ELR (cell line): ENCODE measurements at regions not wholly inside any gene's neighbourhood (a gene's known extent, or its start where the extent isn't known, plus 50 kb on each side); places are given as distances from the start of the nearest gene placed in this dataset.
A peak's percentile ranks its signal among the peaks of the same experiment; 100 is the strongest.
"Not testable (repeated sequence)": the region's sequence is repeated elsewhere in the genome, so short reads cannot be mapped to it uniquely, and the experiment has no call there.

Source experiments
- DNase-seq: peaks from one replicate; pipeline ENCODE4 v3.0.0-alpha.2; 2015; ENCODE audit warnings: low read depth

DNA sequence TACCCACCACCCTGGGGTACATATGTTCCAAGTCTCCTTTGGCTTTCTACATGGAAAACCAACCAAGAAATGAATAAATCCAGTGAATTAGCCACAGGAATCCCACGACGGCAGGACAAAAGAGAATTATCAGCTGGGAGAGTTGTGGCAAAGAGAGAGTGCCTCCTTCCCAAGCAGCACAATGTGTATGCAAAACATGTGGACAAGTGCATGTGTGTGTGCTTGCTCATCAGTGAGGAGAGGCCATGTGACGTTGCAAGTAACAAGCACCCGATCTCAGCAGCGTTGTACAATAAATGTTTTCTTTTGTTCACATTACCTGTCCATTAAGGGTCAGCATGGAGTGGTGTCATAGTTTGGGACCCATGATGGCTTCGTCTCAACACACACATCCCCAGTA, 50.0 kb upstream of the EMX2 start:
- DNase-seq, result no peak

DNA sequence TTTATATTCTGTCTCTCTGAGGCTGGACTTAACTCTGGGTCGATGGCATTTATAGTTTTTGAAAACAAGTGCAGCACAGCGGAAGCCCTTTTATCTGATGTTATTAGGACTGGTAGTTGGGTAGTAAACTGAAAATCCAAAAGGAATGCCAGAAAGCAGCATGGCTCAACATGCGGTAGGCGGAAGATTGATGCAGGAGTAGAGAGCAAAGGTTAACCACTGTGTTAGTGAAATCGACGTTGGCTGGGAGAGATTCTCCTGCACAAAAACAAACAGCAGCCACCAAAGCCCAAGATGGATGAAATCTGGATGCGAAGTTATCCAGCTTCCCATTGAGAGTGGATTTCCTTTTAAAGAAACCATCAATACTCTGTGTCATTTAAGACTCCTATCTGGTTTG, 54.5 kb upstream of the EMX2 start:
- no peak for DNase-seq

DNA sequence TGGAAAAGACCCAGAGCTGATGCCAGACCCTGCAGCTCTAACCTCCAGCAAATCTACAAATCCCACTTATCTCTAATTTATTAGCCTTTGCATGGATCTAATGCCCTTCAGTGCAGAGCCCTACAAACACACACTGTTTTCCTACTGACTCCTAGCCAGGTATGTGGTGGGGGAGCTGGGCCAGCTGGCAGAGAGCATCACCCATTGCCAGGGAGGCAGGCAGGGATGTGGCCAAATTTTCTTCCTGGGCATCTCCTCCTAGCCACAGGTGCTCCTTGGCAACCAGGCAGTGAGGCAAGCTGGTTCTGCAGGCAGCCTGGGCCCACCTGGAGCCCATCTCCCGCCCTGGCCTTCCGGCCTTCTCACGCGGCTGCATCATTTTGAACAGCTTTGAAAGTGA, 55.9 kb upstream of the EMX2 start:
- no peak for DNase-seq

DNA sequence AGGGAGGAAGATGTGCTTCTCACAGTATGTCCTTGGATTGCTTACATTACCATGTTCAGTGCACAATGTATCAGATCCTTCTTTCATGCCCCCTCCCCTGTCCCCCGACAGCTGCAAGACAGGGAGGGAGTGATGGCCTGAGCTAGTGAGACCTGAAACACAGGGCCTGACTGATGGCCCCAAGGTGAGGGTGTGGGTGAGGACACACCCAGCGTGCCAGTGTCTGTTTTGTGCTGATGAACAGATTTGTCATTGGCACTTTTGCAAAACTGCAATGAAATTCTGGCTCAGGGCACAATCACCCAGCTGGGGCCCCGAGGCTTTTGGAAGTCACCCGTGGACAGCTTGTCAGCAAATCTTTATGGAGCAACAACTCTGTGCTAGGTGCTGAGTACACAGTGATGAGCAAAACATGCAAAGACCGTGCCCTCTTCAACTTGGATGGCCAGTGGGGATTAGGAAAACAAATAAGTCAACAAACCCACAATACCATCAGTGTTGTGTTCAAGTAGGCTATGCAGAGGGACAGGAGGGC, 59.4 kb upstream of the EMX2 start:
- no peak for DNase-seq

DNA sequence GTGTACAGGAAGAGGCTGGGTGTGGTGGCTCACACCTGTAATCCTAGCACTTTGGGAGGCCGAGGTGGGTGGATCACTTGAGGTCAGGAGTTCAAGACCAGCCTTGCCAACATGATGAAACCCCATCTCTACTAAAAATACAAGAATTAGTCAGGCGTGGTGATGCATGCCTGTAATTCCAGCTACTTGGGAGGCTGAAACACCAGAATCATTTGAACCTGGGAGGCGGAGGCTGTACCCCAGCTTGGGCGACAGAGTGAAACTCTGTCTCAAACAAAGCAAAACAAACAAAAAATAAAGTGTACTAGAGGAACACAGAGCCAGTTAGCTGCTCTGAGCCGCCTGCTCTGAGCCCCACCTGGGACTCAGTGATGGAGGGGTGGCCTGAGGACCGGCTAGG, 61.5 kb upstream of the EMX2 start:
- DNase-seq, result not testable (repeated sequence)

DNA sequence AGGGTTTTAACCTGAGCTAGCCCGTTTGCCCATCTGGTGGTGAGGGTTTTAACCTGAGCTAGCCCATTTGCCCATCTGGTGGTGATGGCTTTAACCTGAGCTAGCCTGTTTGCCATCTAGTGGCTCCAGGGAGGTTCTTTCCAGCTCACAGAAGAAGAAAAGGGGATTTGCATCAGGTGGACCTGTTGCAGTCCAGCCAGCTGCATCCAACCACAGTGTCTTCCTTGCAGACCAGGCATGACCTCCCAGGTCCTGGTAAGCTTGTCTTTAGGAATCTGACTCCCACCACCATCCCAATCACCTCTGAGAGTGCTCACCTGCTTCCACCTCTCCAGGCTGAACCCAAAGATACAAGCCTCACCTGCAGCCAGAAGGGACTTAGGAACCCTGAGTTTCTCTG, 62.4 kb upstream of the EMX2 start:
- DNase-seq, result no peak

DNA sequence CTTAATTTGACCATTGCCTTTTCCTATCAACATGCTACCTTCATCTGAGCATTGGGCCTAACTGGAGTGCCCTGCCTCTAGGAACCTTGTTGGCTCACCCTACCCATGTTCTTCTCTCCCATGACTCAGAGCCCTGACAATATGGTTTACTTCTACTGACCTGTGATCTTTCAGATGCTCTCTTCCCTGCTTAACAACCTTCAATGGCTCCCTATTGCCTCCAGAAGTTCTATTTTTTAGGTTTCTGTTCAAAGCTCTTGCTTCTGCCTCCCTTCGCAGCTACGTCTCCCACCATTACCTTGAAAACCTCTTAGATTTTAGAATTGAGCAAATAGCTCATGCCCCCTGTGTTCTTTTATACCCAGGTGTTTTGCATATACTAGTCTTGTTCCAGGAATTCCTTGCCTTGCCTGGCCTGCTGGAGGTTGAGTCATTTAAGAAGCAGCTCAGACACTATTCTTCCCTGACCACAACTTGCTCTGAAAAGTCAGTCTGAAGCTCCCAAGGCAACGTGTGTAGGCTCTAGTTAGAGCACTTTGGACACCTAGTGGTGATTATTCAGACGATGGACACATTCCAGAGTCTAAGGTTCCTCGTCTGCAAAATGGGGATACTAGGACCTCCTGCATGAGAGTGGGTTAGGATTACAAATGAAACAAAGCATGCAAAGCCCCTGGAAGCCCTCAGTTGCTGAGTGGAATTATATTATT, 64.4 kb upstream of the EMX2 start:
- DNase-seq, result peak; percentile 88

DNA sequence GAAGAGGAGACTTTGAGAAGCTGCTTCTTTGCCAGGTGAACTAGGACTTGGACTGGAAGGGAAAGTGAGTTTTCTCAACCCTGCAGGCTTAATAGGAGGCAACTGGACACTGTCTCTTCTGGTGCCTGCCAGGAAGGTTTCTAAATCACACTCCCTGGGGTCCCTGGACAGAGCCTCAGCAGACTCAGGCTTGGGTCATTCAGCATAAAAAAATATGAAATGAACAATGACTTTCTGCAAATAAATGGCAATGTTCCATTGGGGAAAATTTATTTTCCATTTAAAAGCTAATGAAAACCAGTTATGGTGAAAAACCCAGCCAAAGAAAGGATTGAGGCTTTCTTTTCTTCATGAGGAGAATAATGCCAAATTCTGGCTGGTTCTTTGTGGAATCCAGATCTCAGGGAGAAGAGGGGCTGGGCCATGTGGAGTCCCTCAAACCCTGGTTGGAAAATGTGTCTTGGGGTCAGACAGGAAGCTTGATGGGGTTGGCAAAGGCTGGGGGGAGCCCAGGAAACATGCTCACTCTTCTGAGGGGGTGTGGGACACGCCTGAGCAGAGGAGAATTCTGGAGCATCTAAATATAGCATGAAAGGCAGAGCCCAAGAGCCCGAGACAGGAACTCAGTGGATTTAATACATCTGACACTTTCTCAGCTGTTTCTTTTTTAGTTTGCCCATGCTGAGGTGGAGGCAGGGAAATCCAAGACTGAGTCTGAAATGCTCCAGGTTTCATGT, 65.2 kb upstream of the EMX2 start:
- no peak for DNase-seq

DNA sequence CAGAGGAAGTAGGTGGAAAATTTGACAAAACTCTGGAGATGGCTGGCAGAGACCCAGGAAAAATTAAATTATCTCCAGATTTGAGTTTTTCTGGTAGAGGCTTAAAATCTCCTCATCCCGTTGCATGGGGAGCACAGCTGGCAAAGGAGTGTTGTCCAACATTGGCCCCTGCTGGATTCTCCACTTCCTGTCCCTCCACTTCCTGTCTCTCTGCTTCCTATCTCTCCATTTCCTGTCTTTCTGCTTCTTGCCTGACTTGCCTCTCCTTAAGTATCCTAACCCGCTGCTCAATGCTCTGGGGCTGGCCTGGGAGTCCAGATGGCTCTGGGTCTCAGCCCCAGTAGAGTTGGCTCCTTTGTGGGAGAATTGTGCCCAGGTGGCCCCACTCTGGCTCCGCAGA, 65.8 kb upstream of the EMX2 start:
- no peak for DNase-seq

DNA sequence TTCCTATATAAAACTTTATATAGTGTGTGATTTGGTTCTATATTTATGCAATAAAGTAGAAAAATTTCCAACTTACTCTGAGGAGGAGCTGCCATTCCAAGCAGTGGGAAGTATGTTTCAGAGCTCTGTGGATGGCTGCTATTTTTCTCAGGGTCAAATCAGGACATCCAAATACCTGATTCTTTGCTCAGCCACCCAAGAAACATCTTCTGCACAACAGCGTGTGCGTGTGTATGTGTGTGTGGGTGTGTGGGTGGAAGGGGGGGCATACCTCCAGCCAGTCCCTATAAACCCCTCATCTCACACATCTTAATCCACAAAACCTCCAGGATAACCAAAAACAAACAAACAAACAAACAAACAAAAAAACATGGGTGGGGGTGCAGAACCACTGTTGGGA, 66.3 kb upstream of the EMX2 start:
- DNase-seq, result no peak

DNA sequence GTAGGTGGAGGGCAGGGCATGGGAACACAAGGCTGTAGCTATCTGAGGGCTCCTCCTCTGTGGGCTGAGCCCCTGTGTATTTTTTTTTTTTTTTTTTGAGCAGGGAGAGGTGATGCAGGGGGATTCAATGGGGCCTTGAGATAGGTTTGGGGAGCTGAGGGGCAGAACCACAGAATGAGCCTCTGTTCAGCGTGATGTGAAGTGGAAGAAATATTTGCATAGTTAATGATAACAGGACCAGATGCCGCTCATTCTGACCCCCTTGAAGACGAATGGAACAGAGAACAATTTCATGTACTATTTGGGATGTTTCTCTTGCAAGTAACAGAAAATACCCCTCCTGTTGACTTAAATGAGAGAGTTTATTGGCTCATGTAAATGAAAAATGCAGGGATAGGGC, 69.7 kb upstream of the EMX2 start:
- DNase-seq, result no peak

DNA sequence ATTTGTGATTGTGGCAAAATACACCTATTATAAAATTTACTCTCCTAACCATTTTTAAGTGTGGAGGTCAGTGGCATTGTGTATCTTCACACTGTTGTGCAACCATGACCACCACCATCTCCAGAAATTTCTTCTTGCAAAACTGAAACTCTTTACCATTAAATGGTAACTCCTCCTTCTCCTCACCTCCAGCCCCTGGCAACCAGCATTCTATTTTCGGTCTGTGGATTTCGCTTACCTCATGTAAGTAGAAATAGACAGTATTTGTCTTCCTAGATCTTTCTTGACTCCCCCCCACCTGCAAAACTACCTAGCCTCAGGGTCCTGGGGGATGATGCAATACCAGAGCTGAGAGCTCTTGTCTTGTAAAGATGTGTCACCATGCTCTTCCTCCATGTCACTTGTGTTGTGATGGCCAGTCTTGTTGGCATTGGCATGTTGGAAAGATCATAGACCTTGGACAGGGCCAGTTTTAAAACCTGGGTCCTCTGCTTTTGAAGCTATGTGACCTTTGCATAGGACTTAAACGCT, 71.1 kb upstream of the EMX2 start:
- DNase-seq, result no peak

DNA sequence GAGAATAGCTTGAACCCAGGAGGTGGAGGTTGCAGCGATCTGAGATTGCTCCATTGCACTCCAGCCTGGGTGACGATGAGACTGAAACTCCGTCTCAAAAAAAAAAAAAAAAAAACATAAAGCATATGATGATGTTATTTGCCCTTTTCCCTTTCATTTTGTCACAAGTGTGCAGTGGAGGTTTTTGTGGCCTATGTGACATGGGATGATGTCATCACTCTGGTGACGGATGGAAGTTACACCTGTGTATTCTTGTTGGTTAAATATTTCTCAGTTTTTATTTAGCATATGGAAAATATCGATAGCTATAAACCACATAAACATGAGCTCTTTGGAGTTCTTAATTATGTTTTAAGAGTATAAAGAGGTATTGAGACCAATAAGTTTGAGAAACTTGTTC, 71.8 kb upstream of the EMX2 start:
- no peak for DNase-seq

DNA sequence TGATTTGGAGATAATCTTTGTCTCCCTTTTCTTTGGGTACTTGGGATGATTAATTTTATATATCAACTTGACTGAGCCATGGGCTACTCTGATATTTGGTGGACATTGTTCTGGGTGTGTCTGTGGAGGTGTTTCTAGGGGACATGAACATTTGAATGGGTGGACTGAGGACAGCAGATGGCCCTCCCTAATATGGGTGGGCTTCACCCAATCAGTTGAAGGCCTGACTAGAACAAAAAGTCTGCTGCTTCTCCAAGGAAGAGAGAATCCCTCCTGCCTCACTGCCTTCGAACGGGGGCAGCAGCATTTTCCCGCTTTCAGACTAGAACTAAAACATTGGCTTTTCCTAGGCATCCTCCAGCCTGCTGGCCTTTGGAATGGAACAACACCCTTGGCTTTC, 73.9 kb upstream of the EMX2 start:
- DNase-seq, result no peak

DNA sequence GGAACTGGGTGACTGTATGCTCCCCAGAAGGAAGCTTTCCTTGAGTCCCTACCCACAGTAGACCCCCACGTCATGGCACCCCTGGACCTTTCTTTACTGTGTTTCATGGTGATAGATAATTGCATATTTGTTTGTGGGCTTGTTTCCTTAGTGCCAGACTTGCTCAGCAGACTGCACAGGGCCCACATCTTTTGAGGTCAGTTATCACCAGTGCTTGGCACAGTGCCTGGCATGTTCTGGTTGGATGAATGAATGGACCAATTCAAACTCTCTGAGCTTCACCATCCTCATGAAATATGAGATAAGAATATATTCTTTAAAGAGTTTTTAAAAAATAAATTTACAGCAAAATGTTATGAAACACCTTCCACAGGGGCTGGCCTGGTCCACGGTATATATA, 78.4 kb upstream of the EMX2 start:
- no peak for DNase-seq

DNA sequence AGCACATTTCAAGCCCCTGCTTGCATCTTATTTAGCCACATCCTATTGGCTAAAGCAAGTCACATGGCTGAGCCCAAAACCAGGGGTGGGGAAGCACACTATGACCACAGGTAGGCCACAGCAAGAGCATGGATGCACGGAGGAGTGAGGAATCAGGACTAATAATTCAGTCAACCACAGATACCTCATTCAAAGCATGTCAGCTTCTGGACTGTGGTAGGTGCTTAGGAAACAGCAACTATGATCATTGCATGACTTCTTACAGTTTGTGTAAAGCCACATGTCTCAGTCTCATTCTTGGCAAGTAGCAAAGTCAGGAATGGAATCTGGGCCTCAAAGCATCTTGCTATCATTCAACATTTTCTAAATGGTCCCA, 79.0 kb upstream of the EMX2 start:
- no peak for DNase-seq

DNA sequence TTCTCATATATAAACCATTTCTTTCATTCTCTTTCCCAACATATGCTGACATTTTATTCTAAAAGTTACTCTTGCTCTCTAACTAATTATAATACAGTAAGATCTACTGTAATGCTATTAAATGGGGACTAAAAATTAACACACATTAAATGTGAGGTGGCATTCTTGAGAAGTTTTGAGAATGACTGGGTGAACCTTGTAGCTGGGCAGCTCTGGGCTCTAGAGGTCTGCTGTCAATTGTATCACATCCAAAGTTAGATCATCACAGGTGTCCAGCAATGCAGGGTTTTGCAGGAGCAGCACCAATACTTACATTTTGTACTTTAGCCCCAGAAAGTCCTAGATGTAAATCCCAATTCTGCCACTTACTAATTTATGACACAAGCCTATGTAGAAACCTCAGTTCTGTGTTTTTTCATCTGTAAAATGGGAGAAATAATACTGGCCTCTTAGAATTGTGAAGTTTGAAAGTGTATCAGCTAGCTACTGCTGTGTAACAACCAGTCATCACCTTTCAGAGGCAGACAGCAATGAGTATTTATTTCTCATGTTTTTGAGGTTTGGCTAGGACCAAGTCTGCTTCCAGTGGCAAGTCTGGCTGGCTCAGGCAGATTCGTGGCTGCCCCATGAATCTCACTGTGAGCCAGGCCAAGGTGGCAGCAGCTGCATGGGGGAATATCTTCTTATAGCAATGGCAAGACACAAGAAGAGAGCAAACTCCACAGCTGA, 79.6 kb upstream of the EMX2 start:
- peak; percentile 44 for DNase-seq

DNA sequence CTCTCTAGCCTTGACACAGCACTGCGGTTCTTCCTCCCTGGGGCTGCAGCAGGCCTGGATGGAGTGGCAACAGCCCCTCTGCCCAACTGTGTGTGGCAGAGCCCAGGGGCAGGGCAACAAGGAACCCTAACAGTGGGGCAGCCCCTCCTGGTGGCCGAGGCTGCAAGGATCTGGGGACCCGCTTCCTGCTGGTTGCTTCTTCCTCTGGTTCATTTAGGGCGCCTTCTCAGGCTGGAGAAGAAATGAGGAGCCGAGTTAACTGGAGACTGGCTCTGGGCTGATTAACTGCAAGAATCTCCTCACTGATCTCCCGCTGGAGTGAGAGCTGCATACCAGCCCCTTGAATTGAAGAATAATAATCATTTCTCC, 80.1 kb upstream of the EMX2 start:
- DNase-seq, result peak; percentile 55

DNA sequence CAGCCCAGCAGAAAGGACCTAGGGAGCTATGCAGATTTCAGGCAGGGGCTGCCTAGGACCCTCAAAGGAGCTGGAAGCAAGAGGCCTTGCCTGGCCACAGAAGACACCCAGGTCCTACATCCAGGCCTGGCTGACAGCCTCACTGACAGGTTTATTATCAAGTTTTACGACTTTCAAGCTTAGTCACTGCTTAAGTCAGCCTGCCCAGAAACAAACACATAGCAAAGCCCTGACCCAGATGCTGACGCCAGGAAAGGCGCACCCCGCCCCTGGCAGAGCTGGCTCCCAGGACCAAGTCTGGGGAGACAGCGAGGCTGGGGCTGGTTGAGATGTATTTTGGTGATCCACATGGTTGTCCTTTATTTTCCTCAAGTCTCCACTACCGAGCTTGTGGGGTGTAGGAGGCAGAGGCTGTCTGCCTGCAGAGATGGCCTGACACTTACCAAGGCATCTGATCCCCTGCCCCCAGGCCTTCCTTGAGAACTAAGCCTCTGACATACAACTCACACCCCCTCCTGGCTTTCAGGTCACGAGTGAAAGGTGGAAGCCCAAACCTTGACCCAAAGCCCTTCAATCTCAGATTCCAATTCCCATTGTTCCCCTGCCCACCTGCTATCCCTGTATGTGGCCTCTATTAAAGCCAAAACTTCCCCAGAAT, 80.7 kb upstream of the EMX2 start:
- peak; percentile 98 for DNase-seq

DNA sequence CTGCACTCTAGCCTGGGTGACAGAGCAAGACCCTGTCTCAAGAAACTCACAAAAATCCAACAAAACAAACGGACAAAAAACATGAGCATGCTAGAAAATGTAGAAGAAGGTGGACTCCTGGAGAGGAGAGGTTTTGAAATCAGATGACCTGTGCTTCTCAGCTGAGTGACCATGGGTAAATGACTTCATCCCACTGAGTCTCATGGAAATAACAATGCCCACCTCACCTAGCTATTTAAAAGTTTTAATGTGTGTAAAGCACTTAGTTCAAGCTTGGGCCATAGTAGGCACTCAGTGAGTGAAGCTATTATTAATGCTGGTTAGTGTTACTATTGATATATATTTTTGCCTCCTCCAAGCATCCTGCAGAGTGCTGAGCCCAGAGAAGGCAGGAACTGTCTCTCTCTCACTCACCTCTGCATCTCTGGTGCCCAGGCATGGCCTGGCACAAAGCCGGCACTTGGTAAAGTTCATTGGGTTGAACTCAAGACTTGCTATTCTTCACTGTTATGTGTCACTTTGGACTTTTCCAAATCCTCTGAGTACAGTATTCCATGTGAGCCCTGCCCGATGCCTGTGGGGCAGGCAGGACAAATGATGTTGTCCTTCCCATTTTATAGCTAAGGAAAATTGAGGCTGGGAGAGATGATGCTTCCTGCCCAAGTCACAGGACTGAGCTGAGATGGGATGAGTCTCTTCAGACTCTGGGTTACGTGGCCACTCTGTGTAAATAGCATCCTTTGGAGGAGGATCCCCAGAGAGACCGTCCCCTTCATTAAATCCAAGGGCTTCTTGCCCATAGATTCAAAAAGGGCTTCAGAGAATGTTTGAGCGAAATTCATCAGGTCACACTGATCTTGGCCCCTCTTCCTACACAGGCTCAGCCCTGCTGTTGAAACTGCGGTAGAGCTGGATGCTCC, 81.4 kb upstream of the EMX2 start:
- DNase-seq, result peak; percentile 87

DNA sequence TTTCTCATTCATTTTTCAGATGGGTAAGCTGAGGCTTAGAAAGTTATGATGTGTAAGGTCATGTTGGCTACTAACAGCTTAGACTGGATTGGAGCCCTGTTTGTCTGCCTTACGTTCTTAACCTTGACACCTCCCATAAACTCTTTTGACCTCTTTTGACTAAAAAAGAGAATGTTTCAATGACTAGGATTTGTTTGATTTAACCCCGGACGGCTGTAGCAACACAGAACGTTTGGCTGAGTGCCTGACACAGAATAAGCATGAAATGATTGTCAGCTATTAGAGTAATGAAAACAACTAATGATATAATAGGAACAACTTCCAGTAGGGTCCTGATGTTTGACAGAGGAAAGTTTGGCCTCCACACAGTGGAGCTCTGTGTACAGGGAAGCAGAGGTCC, 83.3 kb upstream of the PDZD8 start:
- DNase-seq, result no peak
